H1 (cell line): ENCODE measurements at regions not wholly inside any gene's neighbourhood (a gene's known extent, or its start where the extent isn't known, plus 50 kb on each side); places are given as distances from the start of the nearest gene placed in this dataset.

ENCODE experiments used
- CTCF ChIA-PET: fragments of 300-600 bp; sonication (Branson Sonifier 250); formaldehyde crosslinking; loops from one replicate; lab custom pipeline; 2021; ENCODE audit not compliant: partially characterized antibody; lab: Charles Lee
- POLR2A ChIA-PET: fragments of 300-600 bp; sonication (Branson Sonifier 250); formaldehyde crosslinking; loops from one replicate; lab custom pipeline; 2021; ENCODE audit warnings: inconsistent platforms; ENCODE audit not compliant: partially characterized antibody; lab: Charles Lee
- DNase-seq, 2 experiments: peaks; one replicate each; pipeline versions ENCODE4 v3.0.0 to v3.0.0-alpha.2; 2010 to 2022; ENCODE audit warnings: low spot score in 2 of 2, low read depth in 1 of 2, mixed read lengths in 1 of 2
- FAIRE-seq: peaks from 2 replicates; lab custom pipeline; 2011; peaks lifted over from hg19 to GRCh38; lab: Jason Lieb, UNC
- H2AFZ ChIP-seq: 2 replicates; pipeline ENCODE4 v1.8.1; 2012; ENCODE audit warnings: low read length, inconsistent platforms
- H2AK5ac ChIP-seq: 2 replicates; pipeline ENCODE4 v1.6.1; 2013; ENCODE audit warnings: low read depth, low read length
- H2BK120ac ChIP-seq: replicated peaks from 2 replicates; pipeline ENCODE3; 2013; ENCODE audit warnings: low read depth, low read length, inconsistent platforms
- H2BK12ac ChIP-seq: 2 replicates; pipeline ENCODE4 v1.6.1; 2013; ENCODE audit warnings: low read depth, low read length
- H2BK15ac ChIP-seq: 2 replicates; pipeline ENCODE4 v1.6.1; 2013; ENCODE audit warnings: low read length
- H2BK20ac ChIP-seq: 2 replicates; pipeline ENCODE4 v1.6.1; 2013; ENCODE audit warnings: low read length
- H2BK5ac ChIP-seq: 2 replicates; pipeline ENCODE4 v1.6.1; 2013; ENCODE audit warnings: low read depth, low read length
- H3K14ac ChIP-seq: 2 replicates; pipeline ENCODE4 v1.6.1; 2013; ENCODE audit warnings: inconsistent platforms; ENCODE audit not compliant: insufficient read length
- H3K18ac ChIP-seq: 2 replicates; pipeline ENCODE4 v1.6.1; 2013; ENCODE audit warnings: low read length; ENCODE audit errors: extremely low read depth
- H3K23ac ChIP-seq: 2 replicates; pipeline ENCODE4 v1.6.1; 2013; ENCODE audit warnings: inconsistent platforms; ENCODE audit not compliant: insufficient read length
- H3K23me2 ChIP-seq: 2 replicates; pipeline ENCODE4 v1.6.1; 2013; ENCODE audit warnings: low read depth, low read length
- H3K27ac ChIP-seq: 2 replicates; pipeline ENCODE4 v1.6.1; 2011; ENCODE audit warnings: low read depth, low read length, inconsistent platforms
- H3K27me3 ChIP-seq, 4 experiments: replicated peaks in 1 of 4; 1 replicate in 1 of 4; 2 replicates in 3 of 4; pipeline versions ENCODE4 v1.6.1 to v1.8.1; 2011 to 2013; ENCODE audit warnings: low read length in 3 of 4, mild to moderate bottlenecking in 3 of 4, inconsistent platforms in 2 of 4, mixed read lengths in 2 of 4, moderate library complexity in 1 of 4; ENCODE audit not compliant: control insufficient read depth in 3 of 4, insufficient read depth in 3 of 4; ENCODE audit errors: extremely low read depth in 1 of 4
- H3K36me3 ChIP-seq, 4 experiments: 2 replicates each; pipeline versions ENCODE4 v1.6.1 to v1.8.1; 2011 to 2013; ENCODE audit warnings: mild to moderate bottlenecking in 4 of 4, low read length in 3 of 4, moderate library complexity in 2 of 4, control low read depth in 1 of 4, inconsistent platforms in 1 of 4; ENCODE audit not compliant: insufficient read depth in 4 of 4, control insufficient read depth in 2 of 4
- H3K4ac ChIP-seq: replicated peaks from 2 replicates; pipeline ENCODE3; 2013; ENCODE audit warnings: low read length, low read depth, mixed read lengths, inconsistent platforms; ENCODE audit not compliant: insufficient read length
- H3K4me1 ChIP-seq, 4 experiments: replicated peaks in 1 of 4; 1 replicate in 1 of 4; 2 replicates in 3 of 4; pipeline versions ENCODE4 v1.6.1 to v1.8.1; 2011 to 2013; ENCODE audit warnings: low read length in 3 of 4, inconsistent platforms in 2 of 4, mixed read lengths in 1 of 4; ENCODE audit not compliant: insufficient read depth in 4 of 4, control insufficient read depth in 3 of 4
- H3K4me2 ChIP-seq, 2 experiments: 2 replicates each; pipeline versions ENCODE4 v1.6.1 to v1.8.1; 2011 to 2013; ENCODE audit warnings: low read depth in 2 of 2, low read length in 2 of 2, control low read depth in 1 of 2, inconsistent platforms in 1 of 2, mild to moderate bottlenecking in 1 of 2; ENCODE audit not compliant: insufficient read depth in 1 of 2
- H3K4me3 ChIP-seq, 4 experiments: fragments of 200-600, 300-600 bp in 1 of 4; sonication (generic), shearing (Covaris generic), sonication (Bioruptor Twin) in 1 of 4; 2 replicates each; pipeline versions ENCODE4 v1.5.1 to v1.8.1; 2011 to 2016; ENCODE audit warnings: low read length in 4 of 4, low read depth in 3 of 4, control low read depth in 2 of 4, inconsistent platforms in 2 of 4, mild to moderate bottlenecking in 2 of 4, mixed read lengths in 1 of 4, moderate library complexity in 1 of 4; ENCODE audit not compliant: insufficient read depth in 2 of 4; ENCODE audit errors: extremely low read depth in 1 of 4
- H3K56ac ChIP-seq: replicated peaks from 2 replicates; pipeline ENCODE3; 2013; ENCODE audit warnings: low read depth, mild to moderate bottlenecking, mixed read lengths, low read length, inconsistent platforms; ENCODE audit not compliant: insufficient read length
- H3K79me1 ChIP-seq: 2 replicates; pipeline ENCODE4 v1.6.1; 2013; ENCODE audit warnings: low read depth, low read length, control low read depth
- H3K79me2 ChIP-seq, 2 experiments: 2 replicates each; pipeline versions ENCODE4 v1.6.1 to v1.8.1; 2012 to 2013; ENCODE audit warnings: low read length in 2 of 2, mild to moderate bottlenecking in 2 of 2, inconsistent platforms in 1 of 2; ENCODE audit not compliant: insufficient read depth in 2 of 2, control insufficient read depth in 1 of 2
- H3K9ac ChIP-seq, 4 experiments: replicated peaks in 1 of 4; 1 replicate in 1 of 4; 2 replicates in 3 of 4; pipeline versions ENCODE4 v1.6.1 to v1.8.1; 2011 to 2013; ENCODE audit warnings: low read depth in 3 of 4, low read length in 3 of 4, control low read depth in 2 of 4, mild to moderate bottlenecking in 2 of 4, moderate library complexity in 2 of 4, inconsistent platforms in 1 of 4; ENCODE audit errors: extremely low read depth in 1 of 4
- H3K9me3 ChIP-seq, 2 experiments: 2 replicates each; pipeline versions ENCODE4 v1.6.1 to v1.8.1; 2012 to 2013; ENCODE audit warnings: mild to moderate bottlenecking in 2 of 2, moderate library complexity in 2 of 2, control low read depth in 1 of 2, inconsistent platforms in 1 of 2, low read depth in 1 of 2, low read length in 1 of 2, mixed read lengths in 1 of 2; ENCODE audit not compliant: insufficient read depth in 2 of 2
- H4K20me1 ChIP-seq, 2 experiments: replicated peaks in 1 of 2; 2 replicates each; pipeline versions ENCODE3 to v1.8.1; 2011 to 2013; ENCODE audit warnings: inconsistent platforms in 2 of 2, low read length in 2 of 2, mild to moderate bottlenecking in 1 of 2; ENCODE audit not compliant: insufficient read depth in 2 of 2, control insufficient read depth in 1 of 2
- H4K5ac ChIP-seq: 2 replicates; pipeline ENCODE4 v1.6.1; 2013; ENCODE audit warnings: low read length, low read depth, mixed read lengths, inconsistent platforms; ENCODE audit not compliant: insufficient read length
- H4K8ac ChIP-seq: 2 replicates; pipeline ENCODE4 v1.8.0; 2013; ENCODE audit warnings: mild to moderate bottlenecking, moderate library complexity, low read length, inconsistent platforms; ENCODE audit not compliant: insufficient read depth; ENCODE audit errors: extremely low read depth
- H4K91ac ChIP-seq: replicated peaks from 2 replicates; pipeline ENCODE3; 2013; ENCODE audit warnings: low read length, mixed read lengths, inconsistent platforms; ENCODE audit not compliant: insufficient read length
- BCL11A ChIP-seq, 2 experiments: IDR thresholded peaks; one replicate each; pipeline ENCODE4 v1.6.1; 2011; ENCODE audit warnings: low read depth in 2 of 2, low read length in 2 of 2, mild to moderate bottlenecking in 2 of 2
- CEBPB ChIP-seq: IDR thresholded peaks from 2 replicates; pipeline ENCODE4 v1.6.1; 2012; ENCODE audit warnings: low read depth, low read length
- EGR1 ChIP-seq: IDR thresholded peaks from 2 replicates; pipeline ENCODE4 v1.6.1; 2011; ENCODE audit warnings: low read depth, low read length, borderline replicate concordance
- GABPA ChIP-seq: IDR thresholded peaks from 2 replicates; pipeline ENCODE4 v1.6.1; 2011; ENCODE audit warnings: mild to moderate bottlenecking, low read length, moderate library complexity, borderline replicate concordance; ENCODE audit not compliant: insufficient read depth
- JUND ChIP-seq: IDR thresholded peaks from 2 replicates; pipeline ENCODE4 v1.6.1; 2011; ENCODE audit warnings: mild to moderate bottlenecking, improper control_type of control experiment, low read length
- KDM5A ChIP-seq: fragments of 200-600 bp; IDR thresholded peaks from 2 replicates; pipeline ENCODE4 v1.7.1; 2012; ENCODE audit warnings: mild to moderate bottlenecking, low read length, inconsistent platforms, mixed read lengths
- NANOG ChIP-seq: IDR thresholded peaks from 2 replicates; pipeline ENCODE4 v1.6.1; 2011; ENCODE audit warnings: low read length, low read depth, mild to moderate bottlenecking, inconsistent platforms; ENCODE audit not compliant: insufficient read depth, poor library complexity, severe bottlenecking
- NRF1 ChIP-seq: IDR thresholded peaks from 2 replicates; pipeline ENCODE4 v1.6.1; 2011; ENCODE audit warnings: mild to moderate bottlenecking, low read depth, low read length, improper control_type of control experiment
- POLR2AphosphoS5 ChIP-seq: IDR thresholded peaks from 2 replicates; pipeline ENCODE4 v1.6.1; 2011; ENCODE audit warnings: low read depth, low read length
- SIN3A ChIP-seq, 2 experiments: IDR thresholded peaks in 1 of 2; conservative IDR thresholded peaks in 1 of 2; 2 replicates each; pipeline ENCODE4 v1.6.1; 2011 to 2012; ENCODE audit warnings: low read length in 2 of 2, improper control_type of control experiment in 1 of 2, low read depth in 1 of 2, mild to moderate bottlenecking in 1 of 2
- SIRT6 ChIP-seq: IDR thresholded peaks from one replicate; pipeline ENCODE4 v1.7.1; 2012; ENCODE audit warnings: low read length, inconsistent platforms
- SP1 ChIP-seq: IDR thresholded peaks from 2 replicates; pipeline ENCODE4 v1.6.1; 2011; ENCODE audit warnings: low read depth, low read length
- WGBS, 2 experiments: shearing (Covaris generic) in 1 of 2; methylation state at CpG; one replicate each; pipeline versions ENCODE4 v1.1.6 to v1.1.7; 2013 to 2015; ENCODE audit warnings: low lambda C conversion rate in 2 of 2, mixed read lengths in 2 of 2, inconsistent platforms in 1 of 2, low coverage in 1 of 2, missing lambda C conversion rate in 1 of 2; ENCODE audit not compliant: insufficient replicate concordance in 2 of 2, insufficient coverage in 1 of 2, insufficient read length in 1 of 2; ENCODE audit errors: extremely low coverage in 1 of 2, missing lambda C conversion rate in 1 of 2; 5-methylcytosine and 5-hydroxymethylcytosine counted together

GRCh38 chr14:87492561-87492960 is 500.4 kb downstream of the GALC start:
- H2BK20ac ChIP-seq = no peak overlapping the region
- no peak overlapping the region for H3K4me2 ChIP-seq
- no peak overlapping the region for H3K14ac ChIP-seq
- no peak for DNase-seq
- H3K27me3 ChIP-seq = no peaks in the 10 kb centered on the region
- no peak overlapping the region for H3K56ac ChIP-seq
- no peak overlapping the region for H3K27ac ChIP-seq
- H2BK12ac ChIP-seq = no peak overlapping the region
- FAIRE-seq = no peak
- H3K79me1 ChIP-seq = no peaks in the 10 kb centered on the region
- TF ChIP-seq SIRT6 = no peak
- TF ChIP-seq KDM5A = no peak
- TF ChIP-seq EGR1 = no peak
- no peak for TF ChIP-seq SP1
- TF ChIP-seq SIN3A (conservative IDR thresholded peaks at IDR 0.05 in 1 of 2, IDR thresholded peaks at IDR 0.05 in 1 of 2; ENCODE audit: low read depth in 1 of 2, low read length in 2 of 2) = no peak
- no peak for TF ChIP-seq NRF1
- no peak for TF ChIP-seq CEBPB
- TF ChIP-seq JUND = no peak
- TF ChIP-seq NANOG = no peak
- no peak for TF ChIP-seq BCL11A (IDR thresholded peaks at IDR 0.05; ENCODE audit: low read depth in 2 of 2, low read length in 2 of 2)
- no peak for TF ChIP-seq POLR2AphosphoS5
- TF ChIP-seq GABPA = no peak
- H3K4ac ChIP-seq = no peak overlapping the region
- no peak overlapping the region for H3K23ac ChIP-seq
- H2BK120ac ChIP-seq = no peak overlapping the region
- no peak overlapping the region for H3K9ac ChIP-seq
- no peaks in the 10 kb centered on the region for H3K36me3 ChIP-seq
- POLR2A ChIA-PET = no interaction called here
- H4K8ac ChIP-seq = no peak overlapping the region
- H3K18ac ChIP-seq = no peak overlapping the region
- no peaks in the 10 kb centered on the region for H3K79me2 ChIP-seq
- no peak overlapping the region for H2AK5ac ChIP-seq
- no peaks in the 10 kb centered on the region for H3K23me2 ChIP-seq
- no peaks in the 10 kb centered on the region for H3K9me3 ChIP-seq
- no peak overlapping the region for H2BK15ac ChIP-seq
- no peak overlapping the region for H3K4me3 ChIP-seq
- peaks cover 0 to 2% (median 0%) of the 10 kb centered on the region in 4 experiments; a peak in 2 of 7 replicates for H3K4me1 ChIP-seq
- H4K91ac ChIP-seq = no peak overlapping the region
- no peak overlapping the region for H4K5ac ChIP-seq
- H2AFZ ChIP-seq = no peak overlapping the region
- H4K20me1 ChIP-seq = no peaks in the 10 kb centered on the region
- CTCF ChIA-PET = interaction anchor here (0.5 kb wide), 1 partner anchor 38 kb away, joined by 3 read pairs; no protein-coding TSS in a partner anchor
- no peak overlapping the region for H2BK5ac ChIP-seq
- 83% methylated on average over 2 of the region's 2 CpGs; no CpG with 5 or more reads in 1 of the 2 experiments for WGBS, 2 experiments
